Activated naive CD4-positive, alpha-beta T cell treated with Interleukin-2 at 50 U/mL for 16 hours (primary cell): ENCODE measurements at regions not wholly inside any gene's neighbourhood (a gene's known extent, or its start where the extent isn't known, plus 50 kb on each side); places are given as distances from the start of the nearest gene placed in this dataset.
"Not testable (repeated sequence)": the region's sequence is repeated elsewhere in the genome, so short reads cannot be mapped to it uniquely, and the experiment has no call there.

Experiments
- DNase-seq: peaks from one replicate; pipeline ENCODE4 v3.0.0-alpha.2; 2020

DNA sequence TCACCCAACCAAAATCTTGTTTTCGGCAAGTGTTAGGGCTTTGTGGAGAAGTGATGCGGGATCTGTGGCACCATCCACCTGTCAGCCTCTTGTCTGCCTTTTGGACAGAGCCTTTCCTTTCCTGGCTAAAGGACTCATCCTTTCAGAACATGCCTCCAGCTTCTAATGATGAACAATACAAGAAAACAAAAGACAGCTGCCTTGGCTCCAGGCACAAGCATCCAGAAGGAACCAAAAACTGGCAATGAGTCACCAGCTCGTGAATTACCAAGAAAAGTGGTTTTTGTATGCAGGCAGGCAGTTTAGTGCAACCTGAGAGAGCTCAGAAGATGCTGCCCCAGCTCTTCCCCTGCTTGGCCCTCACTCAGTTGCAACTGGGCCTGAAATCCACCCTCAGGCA, 84.6 kb upstream of the NAMPT start:
- no peak for DNase-seq

DNA sequence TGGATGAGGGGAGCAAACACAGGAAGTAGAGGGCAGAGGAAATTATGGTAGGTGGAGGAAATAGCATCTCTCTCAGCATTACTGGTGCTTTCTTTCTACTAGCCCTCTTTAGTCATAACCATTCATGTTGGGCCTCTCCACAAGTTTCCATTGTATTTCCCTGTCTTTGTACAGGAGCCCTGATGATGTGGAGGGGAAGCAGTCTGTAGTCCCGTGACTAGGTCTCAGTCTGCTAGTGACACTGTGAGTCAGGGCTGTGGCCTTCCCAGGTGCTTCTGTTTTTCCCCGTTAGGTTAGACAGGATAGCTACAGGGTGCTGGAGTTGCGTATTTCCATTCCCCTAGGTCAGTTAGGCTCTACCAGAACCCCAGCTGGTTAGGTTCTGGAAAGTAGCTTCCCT, 82.9 kb upstream of the NAMPT start:
- no peak for DNase-seq

DNA sequence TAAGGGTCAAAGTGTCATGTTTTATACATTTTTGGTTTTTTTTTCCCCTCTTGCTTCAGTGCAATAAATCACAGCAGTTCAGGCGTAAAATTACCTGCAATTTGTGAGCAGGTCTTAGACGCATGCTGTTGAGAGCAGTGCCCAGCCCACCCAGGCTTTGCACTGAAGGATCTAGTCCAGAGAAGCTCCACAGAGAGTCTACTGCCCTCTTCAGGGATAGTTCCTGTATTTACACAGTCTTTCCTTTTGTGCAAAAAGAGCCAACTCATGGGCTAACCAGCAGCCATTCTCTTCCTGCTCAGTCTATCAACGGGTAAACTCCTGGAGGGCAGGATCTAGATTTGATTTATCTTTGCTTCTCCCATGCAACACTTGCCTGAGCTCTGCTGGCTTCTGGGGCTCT, 82.2 kb upstream of the NAMPT start:
- no peak for DNase-seq

DNA sequence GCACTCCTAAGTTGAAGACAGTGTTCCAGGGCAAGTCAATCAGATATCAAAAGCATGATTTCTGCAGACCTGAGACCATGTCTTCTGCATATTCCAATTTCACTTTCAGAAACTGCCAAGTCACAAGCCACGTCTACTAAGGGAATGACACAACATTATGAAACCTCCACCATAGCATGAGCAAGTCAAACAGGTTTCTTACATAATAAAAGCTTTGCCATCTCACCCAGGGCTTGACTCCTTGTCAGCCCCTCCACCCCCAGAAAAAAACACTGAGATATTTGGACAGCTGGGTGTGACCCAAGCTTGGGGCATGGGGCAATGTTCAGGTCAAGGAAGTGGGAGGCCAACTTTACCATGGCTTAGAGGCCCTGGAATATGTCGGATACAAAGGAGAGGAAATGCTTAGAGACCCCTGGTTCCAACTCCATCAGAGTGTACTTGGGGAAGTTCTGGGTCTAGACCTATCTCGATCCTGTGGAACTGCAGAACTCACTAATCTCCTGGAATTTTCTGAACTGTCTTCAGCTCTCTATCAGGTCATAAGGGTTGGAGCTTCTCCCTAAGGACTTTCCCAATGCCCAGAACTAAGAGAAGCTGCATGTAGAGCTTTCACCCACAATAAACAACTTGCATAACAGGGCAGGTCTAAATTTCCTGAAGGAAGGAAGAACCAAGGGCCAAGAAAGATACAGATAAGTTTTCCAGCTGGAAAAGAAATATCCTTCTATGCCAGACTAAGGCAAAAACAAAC, 80.6 kb upstream of the NAMPT start:
- no peak for DNase-seq

DNA sequence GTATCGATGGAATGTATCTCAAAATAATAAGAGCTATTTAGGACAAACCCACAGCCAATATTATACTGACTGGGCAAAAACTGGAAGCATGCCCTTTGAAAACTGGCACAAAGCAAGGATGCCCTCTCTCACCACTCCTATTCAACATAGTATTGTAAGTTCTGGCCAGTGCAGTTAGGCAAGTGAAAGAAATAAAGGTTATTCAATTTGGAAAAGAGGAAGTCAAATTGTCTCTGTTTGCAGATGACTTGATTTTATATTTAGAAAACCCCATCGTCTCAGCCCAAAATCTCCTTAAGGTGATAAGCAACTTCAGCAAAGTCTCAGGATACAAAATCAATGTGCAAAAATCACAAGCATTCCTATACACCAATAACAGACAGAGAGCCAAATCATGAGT, 77.7 kb upstream of the NAMPT start:
- DNase-seq = not testable (repeated sequence)

DNA sequence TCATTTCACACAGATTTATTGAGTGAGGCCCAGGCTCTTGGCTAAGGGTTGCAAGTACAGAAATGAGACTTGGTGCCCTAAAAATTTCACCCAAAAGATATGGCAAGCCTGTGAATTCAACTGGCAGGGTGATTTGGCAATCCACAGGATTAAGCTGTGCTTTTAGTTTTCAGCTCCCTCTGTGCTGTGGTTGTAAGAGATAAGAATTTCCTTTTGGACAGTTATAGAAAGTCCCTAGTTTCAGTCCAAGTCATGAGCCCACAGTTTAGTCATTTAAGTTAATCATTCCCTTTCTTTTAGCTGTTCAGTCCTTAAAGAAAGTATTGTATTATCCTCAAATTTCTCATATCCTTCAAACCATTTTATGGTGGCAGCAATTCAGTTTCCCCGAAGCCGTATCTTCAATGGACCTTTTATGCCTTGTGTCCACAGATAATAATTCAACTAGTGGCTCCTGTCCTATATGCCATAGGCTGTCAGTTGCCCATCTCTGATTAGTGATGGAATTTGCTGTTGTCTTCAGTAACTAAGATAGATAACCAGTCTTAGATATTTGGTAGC, 73.4 kb upstream of the NAMPT start:
- no peak for DNase-seq

DNA sequence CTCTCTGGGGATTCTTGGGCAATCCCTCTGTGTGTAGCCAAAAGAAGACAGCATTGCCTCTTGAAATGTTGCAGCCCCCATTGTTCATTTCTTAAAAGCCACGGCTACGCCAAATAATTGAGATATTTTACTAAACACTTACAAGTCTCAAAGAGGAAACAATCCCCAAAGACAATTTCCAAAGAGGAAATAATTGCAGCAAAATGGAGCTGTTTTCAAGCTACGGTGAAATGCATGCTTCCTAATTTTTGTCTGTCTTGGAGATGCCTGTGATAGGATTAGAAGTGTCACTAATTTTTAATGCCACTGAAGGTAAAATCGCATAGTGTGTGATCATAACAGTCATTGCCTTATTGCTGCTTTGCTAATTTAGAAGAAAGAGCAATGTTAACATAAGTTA, 72.9 kb upstream of the NAMPT start:
- DNase-seq = no peak

DNA sequence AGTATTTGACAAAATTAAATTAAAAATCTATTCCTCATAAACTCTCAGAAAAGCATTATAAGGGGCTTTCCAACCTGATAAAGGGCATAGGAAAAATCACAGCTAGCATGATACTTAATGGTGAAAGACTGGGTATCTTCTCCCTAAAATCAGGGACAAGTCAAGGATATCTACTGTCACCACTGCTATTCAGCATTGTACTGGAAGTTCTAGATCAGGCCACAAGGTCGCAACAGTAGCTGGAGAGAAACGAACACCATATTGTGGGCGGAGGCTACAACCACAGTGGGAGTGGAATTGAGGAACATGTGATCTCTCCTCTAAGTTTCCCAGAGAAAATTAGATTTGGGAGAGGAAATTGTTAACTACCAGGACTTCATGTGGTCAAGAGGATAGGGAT, 70.0 kb upstream of the NAMPT start:
- DNase-seq = no peak

DNA sequence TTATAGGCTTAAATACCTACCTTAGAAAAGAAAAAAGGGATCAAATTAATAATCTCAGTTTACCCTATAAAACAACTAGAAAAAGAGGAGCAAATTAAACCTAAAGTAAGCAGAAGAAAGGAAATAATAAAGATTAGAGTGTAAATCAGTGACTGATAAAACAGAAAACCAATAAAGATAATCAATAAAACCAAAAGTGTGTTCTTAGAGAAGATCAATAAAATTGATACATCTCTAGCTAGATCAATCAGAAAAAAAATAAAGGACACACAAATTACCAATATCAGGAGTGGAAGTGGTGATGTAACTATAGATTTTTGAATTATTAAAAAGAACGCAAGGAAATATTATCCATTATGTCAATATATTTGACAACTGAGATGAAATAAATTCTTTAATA, 69.2 kb upstream of the NAMPT start:
- DNase-seq = no peak

DNA sequence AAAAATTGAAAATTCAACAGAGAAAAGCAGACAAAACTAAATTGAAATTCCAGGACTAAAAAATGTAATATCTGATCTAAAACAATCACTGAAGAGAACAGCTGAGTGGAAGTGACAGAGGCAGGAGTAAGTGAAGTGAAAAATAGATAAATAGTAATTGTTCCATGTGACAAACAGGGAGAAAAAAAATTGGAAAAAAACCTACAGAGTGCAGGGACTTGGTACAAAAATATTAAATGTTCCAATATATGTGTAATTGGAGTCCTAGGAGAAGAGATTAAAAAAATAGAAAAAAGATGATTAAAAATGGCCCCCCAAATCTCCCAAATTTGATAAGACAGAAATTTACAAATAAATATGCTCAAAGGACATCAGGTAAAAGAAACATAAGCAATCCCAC, 63.4 kb upstream of the NAMPT start:
- no peak for DNase-seq

DNA sequence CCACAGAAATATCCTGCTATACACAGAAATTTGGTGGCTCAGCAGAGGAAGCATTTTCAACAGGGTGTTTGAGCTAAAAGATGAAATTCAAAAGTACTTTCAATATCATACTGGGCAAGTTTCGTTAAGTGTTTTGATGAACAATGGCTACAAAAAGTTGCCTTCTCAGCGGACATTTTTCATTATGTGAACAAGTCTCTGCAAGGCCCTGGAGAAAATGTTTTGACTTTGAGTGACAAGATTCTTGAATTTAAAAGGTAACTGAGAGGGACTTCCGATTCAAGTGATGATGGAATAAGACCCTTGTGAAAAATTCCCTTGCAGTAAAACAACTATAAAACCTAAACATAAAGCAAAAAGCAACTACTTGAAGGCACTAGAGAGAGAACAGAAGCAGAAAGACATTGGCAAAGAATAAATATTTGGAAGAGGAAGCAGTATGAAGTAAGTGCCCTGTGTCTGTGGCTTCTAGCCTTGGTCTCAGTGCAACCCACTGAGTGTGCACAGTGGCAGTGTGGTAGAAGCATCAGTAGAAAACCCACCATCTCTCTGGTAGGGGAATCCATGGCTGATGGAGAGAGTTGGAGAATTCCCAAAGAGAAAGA, 62.5 kb upstream of the NAMPT start:
- DNase-seq = no peak

DNA sequence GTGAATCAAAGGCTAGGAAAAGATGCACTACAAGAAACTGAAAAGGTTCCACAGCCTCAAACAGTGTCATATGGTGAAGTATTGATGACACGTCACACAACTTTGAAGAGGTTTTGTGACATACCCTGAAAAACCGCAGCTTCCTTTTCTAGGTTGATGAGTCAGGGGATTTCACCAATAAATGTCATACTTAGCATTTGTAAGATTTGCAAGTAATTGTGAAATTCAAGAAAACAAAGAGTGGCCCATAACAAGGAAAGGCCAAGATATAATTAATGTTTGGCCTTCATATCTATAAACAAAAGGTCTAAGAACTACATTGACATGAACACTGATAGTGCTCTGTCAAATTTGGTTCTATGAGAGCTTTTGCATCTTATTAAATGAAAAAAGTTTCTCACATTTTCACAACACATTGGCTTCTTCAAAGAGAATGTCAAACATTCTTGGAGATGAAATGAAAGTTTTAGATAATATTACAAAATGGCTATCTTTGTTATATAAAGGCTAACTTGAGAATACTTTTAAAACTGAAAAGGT, 62.0 kb upstream of the NAMPT start:
- peak; percentile 40 for DNase-seq

DNA sequence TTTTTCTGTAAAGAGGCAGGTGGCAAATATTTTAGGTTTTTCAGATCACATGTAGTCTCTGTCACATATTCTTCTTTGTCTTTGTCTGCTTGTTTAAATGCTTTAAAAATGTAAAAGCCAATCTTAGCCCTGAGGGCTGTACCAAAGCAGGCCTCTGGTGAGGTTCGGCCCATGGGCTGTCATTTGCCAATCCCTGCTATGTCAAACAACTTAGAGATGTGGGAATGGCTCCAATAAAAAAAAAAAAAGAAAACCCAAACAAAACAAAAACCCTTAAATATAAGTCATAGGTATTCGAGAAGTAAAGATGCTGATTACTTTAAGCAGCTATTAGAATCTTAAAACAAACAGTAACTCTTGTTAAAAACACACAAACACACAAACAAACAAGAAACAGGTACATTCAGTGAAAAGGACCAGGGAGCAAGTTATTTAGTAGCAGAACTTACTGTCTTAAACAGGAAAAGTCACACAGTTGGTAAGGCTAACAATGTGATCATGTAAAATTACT, 61.4 kb upstream of the NAMPT start:
- DNase-seq = no peak

DNA sequence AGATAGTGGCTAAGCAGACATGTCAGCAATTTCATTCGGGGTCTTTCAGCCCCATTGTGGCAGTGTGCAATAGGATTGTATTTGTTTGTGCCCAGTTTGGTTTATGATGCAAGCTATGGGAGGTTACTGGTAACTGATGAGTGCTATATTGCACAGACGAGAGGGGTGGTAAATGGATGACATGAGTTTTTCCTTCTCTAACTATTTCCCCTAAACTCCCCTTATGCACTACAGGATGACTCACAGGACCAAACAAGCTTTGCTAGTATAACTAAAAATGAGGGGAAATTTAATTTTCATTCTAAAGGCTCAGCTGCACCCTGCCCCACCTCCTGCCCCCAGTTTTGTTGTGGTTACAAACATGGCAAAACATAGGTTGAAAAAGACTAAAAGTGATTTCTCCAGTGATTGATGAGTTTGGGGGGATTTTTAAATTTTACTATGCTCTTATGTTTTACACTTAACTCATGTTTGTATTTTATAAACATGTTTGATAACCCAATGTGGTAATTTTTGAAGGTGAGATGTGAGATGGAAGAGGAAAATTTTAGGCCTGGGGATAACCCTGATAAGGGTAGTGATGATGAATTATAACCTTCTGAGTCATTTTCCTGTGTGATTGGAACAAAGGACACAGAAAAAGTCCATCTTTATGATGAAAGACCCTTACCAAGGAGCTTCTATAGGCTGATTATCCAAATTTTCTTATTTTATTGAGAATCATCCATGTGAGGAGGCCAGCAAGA, 60.8 kb upstream of the NAMPT start:
- peak; percentile 72 for DNase-seq

DNA sequence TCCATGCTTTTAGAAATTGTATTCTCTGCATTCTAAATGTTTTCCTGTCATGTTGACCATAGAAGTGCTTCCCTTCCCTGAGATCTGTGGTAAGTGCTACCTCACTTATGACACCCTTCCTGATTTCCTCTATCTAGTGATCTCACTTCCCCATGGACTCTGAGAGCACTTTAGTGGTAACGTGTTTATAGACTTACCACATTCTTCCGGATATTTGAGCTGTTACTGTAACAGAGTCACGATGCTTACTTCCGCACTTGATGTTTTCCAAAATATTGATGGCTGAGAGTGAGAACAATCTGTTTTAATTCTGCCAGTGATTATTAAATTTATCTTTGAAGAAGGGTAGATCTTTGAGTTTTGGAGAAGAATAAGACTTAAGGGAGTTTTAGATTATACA, 60.1 kb upstream of the NAMPT start:
- DNase-seq = no peak

DNA sequence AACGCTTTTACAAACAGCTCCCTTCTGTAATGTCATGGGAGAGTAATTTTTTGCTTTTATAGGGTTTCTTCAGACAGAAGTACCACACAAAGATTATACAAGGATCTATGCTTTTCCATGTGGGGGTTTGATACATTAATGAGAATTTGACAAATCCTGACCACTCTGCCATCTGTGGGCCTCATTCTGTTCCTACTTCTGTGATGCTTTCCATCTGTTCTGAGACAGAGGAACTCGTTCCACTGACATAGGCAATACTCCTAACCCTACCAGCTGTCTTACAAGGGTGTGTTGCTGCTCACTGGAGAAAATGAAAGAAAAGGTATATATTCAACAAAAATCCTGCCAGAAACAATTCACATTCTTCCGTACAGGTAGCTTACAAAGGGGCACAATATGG, 59.4 kb upstream of the NAMPT start:
- no peak for DNase-seq

DNA sequence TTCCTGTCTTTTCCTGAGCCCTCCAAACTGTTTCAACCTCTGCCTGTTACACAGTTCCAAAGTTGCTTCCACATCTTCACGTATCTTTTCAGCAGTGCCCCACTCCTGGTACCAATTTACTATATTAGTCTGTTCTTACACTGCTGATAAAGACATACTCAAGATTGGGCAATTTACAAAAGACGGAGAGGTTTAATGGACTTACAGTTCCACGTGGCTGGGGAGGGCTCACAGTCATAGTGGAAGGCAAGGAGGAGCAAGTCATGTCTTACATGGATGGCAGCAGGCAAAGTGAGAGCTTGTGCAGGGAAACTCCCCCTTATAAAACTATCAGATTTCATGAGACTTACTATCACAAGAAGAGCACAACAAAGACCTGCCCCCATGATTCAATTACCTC, 57.3 kb upstream of the NAMPT start:
- not testable (repeated sequence) for DNase-seq

DNA sequence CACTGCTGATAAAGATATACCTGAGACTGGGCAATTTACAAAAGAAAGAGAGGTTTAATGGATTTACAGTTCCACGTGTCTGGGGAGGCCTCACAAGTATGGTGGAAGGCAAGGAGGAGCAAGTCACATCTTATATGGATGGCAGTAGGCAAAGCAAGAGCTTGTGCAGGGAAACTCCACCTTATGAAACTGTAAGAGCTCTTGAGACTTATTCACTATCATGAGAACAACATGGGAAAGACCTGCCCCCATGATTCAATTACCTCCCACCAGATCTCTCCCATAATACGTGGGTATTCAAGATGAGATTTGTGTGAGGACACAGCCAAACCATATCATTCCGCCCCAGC, 55.4 kb upstream of the NAMPT start:
- not testable (repeated sequence) for DNase-seq

DNA sequence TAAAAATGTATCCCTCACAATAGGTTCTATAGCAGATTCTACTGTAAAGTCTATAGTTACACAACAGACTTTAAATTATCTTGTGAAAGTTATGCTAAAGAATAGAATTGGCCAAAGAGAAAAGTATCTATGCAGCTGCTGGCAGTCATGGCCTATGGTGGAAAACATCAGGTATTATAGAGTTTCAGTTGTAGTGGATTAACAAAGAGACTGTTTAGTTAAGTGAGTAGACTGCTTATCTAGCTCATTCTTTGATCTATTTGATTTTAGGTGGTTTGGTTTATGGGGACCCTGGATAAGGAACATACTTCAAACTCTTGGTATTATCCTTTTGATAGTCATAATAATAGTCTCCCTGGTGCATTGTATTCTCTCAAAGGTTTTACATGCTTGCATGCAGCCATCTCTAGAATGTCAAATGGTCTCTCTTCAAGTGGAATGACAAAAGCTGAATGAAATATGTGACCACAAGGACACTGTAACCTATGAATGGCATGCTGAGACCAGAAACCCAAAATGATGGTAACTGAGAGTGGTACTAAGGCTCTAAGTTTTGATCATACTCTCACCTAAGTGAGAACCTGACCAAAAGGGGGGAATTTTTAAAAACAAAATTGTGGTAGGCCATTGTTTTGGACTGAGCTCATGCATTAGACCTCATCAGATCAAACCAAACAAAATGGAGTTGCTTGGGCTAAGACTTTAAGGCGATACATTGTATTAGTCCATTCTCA, 54.9 kb upstream of the NAMPT start:
- DNase-seq = no peak

DNA sequence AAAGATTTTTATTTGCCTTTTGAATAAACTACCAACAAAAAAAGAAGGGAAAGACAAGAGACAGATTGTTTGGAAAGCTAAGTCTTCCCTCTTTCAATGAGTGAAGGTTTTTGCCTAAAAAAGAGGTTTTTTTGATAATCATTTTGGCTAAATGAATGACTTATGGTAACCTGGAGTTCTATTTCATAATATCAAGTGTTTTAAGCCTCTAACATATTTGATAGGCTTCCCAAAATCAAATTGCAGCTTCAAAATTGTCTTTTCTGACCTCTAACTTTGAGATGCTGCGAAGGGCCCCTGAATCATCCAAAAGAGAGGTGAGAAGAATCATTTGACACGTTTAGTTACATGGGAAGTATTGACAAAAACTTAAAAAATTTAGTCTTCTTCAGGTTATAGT, 53.0 kb upstream of the NAMPT start:
- no peak for DNase-seq

DNA sequence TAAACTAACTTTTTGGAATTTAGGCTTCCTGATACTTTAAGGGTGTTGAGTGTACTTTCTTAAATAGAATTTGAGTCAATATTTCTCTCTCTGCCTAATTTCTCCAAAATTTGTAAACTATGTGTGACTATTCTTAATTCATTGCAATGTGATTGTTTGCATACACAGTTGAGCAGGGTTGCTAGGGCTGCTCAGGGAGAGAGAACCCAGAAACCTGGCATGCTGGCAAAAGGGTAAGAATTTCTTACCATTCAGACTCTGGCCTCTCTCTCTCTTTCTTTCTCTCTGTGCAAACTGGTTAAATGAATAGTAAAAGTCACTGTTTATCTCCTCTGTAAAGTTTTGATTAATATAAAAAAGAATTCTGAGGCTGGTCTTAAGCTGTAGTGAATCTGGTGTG, 51.0 kb upstream of the NAMPT start:
- no peak for DNase-seq
